Trophoblast cell (in vitro differentiated cells and primary cell): ENCODE measurements at regions not wholly inside any gene's neighbourhood (a gene's known extent, or its start where the extent isn't known, plus 50 kb on each side); places are given as distances from the start of the nearest gene placed in this dataset.

Experiments
- DNase-seq, 2 donors: peaks; one replicate each; pipeline ENCODE4 v3.0.0-alpha.2; 2016
- H2AFZ ChIP-seq: 2 replicates; pipeline ENCODE4 v1.6.1; 2013; ENCODE audit warnings: low read length, moderate library complexity, mild to moderate bottlenecking; ENCODE audit not compliant: insufficient read depth, poor library complexity
- H2AK5ac ChIP-seq: 2 replicates; pipeline ENCODE4 v1.6.1; 2013; ENCODE audit warnings: mild to moderate bottlenecking, low read length
- H2BK120ac ChIP-seq: 2 replicates; pipeline ENCODE4 v1.6.1; 2013; ENCODE audit warnings: low read length, mild to moderate bottlenecking, moderate library complexity; ENCODE audit not compliant: insufficient read depth, poor library complexity
- H2BK12ac ChIP-seq: 2 replicates; pipeline ENCODE4 v1.6.1; 2013; ENCODE audit warnings: mild to moderate bottlenecking, low read length, moderate library complexity
- H2BK5ac ChIP-seq: 2 replicates; pipeline ENCODE4 v1.6.1; 2013; ENCODE audit warnings: low read length, low read depth, moderate library complexity, mild to moderate bottlenecking; ENCODE audit not compliant: poor library complexity
- H3K14ac ChIP-seq: 2 replicates; pipeline ENCODE4 v1.6.1; 2013; ENCODE audit warnings: mild to moderate bottlenecking, low read length
- H3K18ac ChIP-seq: 2 replicates; pipeline ENCODE4 v1.6.1; 2013; ENCODE audit warnings: mild to moderate bottlenecking, low read length
- H3K23ac ChIP-seq: 2 replicates; pipeline ENCODE4 v1.6.1; 2013; ENCODE audit warnings: low read length
- H3K27ac ChIP-seq: 2 replicates; pipeline ENCODE4 v1.5.1; 2013; ENCODE audit warnings: low read depth, mild to moderate bottlenecking, inconsistent platforms, low read length, moderate library complexity
- H3K27me3 ChIP-seq: 2 replicates; pipeline ENCODE4 v1.6.1; 2013; ENCODE audit warnings: inconsistent platforms, mild to moderate bottlenecking, low read length, moderate library complexity; ENCODE audit not compliant: insufficient read depth
- H3K36me3 ChIP-seq, 2 experiments: 1 replicate in 1 of 2; 2 replicates in 1 of 2; pipeline ENCODE4 v1.6.1; 2013; ENCODE audit warnings: low read length in 2 of 2, mild to moderate bottlenecking in 2 of 2, moderate library complexity in 1 of 2; ENCODE audit not compliant: insufficient read depth in 2 of 2, control insufficient read depth in 1 of 2
- H3K4ac ChIP-seq: 2 replicates; pipeline ENCODE4 v1.6.1; 2013; ENCODE audit warnings: low read depth, mild to moderate bottlenecking, low read length, moderate library complexity
- H3K4me1 ChIP-seq, 2 experiments: 1 replicate in 1 of 2; 2 replicates in 1 of 2; pipeline ENCODE4 v1.6.1; 2013; ENCODE audit warnings: low read length in 2 of 2, mild to moderate bottlenecking in 2 of 2, moderate library complexity in 1 of 2; ENCODE audit not compliant: insufficient read depth in 2 of 2, control insufficient read depth in 1 of 2
- H3K4me2 ChIP-seq: 2 replicates; pipeline ENCODE4 v1.6.1; 2013; ENCODE audit warnings: inconsistent platforms, mild to moderate bottlenecking, low read length, moderate library complexity
- H3K4me3 ChIP-seq: 2 replicates; pipeline ENCODE4 v1.5.1; 2013; ENCODE audit warnings: mild to moderate bottlenecking, low read depth, low read length, inconsistent platforms
- H3K79me1 ChIP-seq: one replicate; pipeline ENCODE4 v1.6.1; 2013; ENCODE audit warnings: low read length
- H3K79me2 ChIP-seq: 2 replicates; pipeline ENCODE4 v1.6.1; 2013; ENCODE audit warnings: low read length, mild to moderate bottlenecking; ENCODE audit not compliant: control insufficient read depth, insufficient read depth, poor library complexity
- H3K9ac ChIP-seq: 2 replicates; pipeline ENCODE4 v1.6.1; 2013; ENCODE audit warnings: mild to moderate bottlenecking, low read length
- H3K9me3 ChIP-seq: 2 replicates; pipeline ENCODE4 v1.6.1; 2013; ENCODE audit warnings: low read depth, mild to moderate bottlenecking, control low read depth, inconsistent platforms, low read length; ENCODE audit not compliant: insufficient read depth
- H4K12ac ChIP-seq: 2 replicates; pipeline ENCODE4 v1.6.1; 2013; ENCODE audit warnings: low read depth, mild to moderate bottlenecking, low read length, moderate library complexity
- H4K8ac ChIP-seq: 2 replicates; pipeline ENCODE4 v1.6.1; 2013; ENCODE audit warnings: low read depth, mild to moderate bottlenecking, low read length, moderate library complexity
- H4K91ac ChIP-seq: one replicate; pipeline ENCODE4 v1.6.1; 2013; ENCODE audit warnings: low read depth, mild to moderate bottlenecking, low read length, moderate library complexity
- WGBS: extraction: QIAGEN DNeasy Blood & Tissue Kit; methylation state at CpG from one replicate; pipeline ENCODE4 v1.1.7; 2013; ENCODE audit warnings: missing lambda C conversion rate; ENCODE audit not compliant: insufficient read length, insufficient coverage; ENCODE audit errors: extremely low coverage; 5-methylcytosine and 5-hydroxymethylcytosine counted together

GRCh38 chr5:72658761-72659540, 151.7 kb upstream of the ZNF366 start:
- H3K4ac ChIP-seq, result no peak overlapping the region
- H2AFZ ChIP-seq, result no peak overlapping the region
- H2BK120ac ChIP-seq, result peak overlapping the region; percentile 75
- H3K27ac ChIP-seq, result no peak overlapping the region
- H3K9me3 ChIP-seq, result peaks cover 2% of the 10 kb centered on the region
- no peak overlapping the region for H3K4me3 ChIP-seq
- peak overlapping the region; percentile 11 for H4K8ac ChIP-seq
- no peak overlapping the region for H3K9ac ChIP-seq
- peak overlapping the region; percentile 81 for H2AK5ac ChIP-seq
- peaks cover 26% of the 10 kb centered on the region for H3K79me1 ChIP-seq
- H4K91ac ChIP-seq, result peak overlapping the region; percentile 73
- H2BK12ac ChIP-seq, result peak overlapping the region; percentile 83
- H3K36me3 ChIP-seq, result no peaks in the 10 kb centered on the region
- WGBS, result no CpG with 5 or more reads among the region's 4 CpGs
- no peak overlapping the region for H3K4me2 ChIP-seq
- H3K14ac ChIP-seq, result peak overlapping the region; percentile 49
- no peaks in the 10 kb centered on the region for H3K27me3 ChIP-seq
- H3K4me1 ChIP-seq, result peaks cover 29 to 43% of the 10 kb centered on the region in 2 experiments
- peak overlapping the region; percentile 14 for H2BK5ac ChIP-seq
- H3K23ac ChIP-seq, result no peak overlapping the region
- peak in 1 of 2 donors; percentile 39 for DNase-seq
- no peak overlapping the region for H4K12ac ChIP-seq
- H3K18ac ChIP-seq, result no peak overlapping the region
- H3K79me2 ChIP-seq, result peaks cover 2% of the 10 kb centered on the region

GRCh38 chr5:72658161-72658560, 151.0 kb upstream of the ZNF366 start:
- Histone ChIP-seq H3K18ac (peak overlapping the region; percentile 67), H4K8ac (peak overlapping the region; percentile 69), H3K79me2 (peaks cover 2% of the 10 kb centered on the region), H2AFZ (no peak overlapping the region), H4K91ac (peak overlapping the region; percentile 49), H3K9ac (no peak overlapping the region), H2AK5ac (peak overlapping the region; percentile 34), H3K79me1 (peaks cover 28% of the 10 kb centered on the region), H3K4me1 (peaks cover 27 to 41% of the 10 kb centered on the region in 2 experiments), H2BK120ac (peak overlapping the region; percentile 90), H3K27ac (no peak overlapping the region), H3K36me3 (no peaks in the 10 kb centered on the region), H3K4me3 (no peak overlapping the region), H3K4me2 (peak overlapping the region; percentile 2), H3K14ac (peak overlapping the region; percentile 63), H3K4ac (peak overlapping the region; percentile 5), H3K9me3 (peaks cover 2% of the 10 kb centered on the region), H2BK5ac (peak overlapping the region; percentile 29), H4K12ac (no peak overlapping the region), H3K27me3 (no peaks in the 10 kb centered on the region), H3K23ac (no peak overlapping the region), H2BK12ac (peak overlapping the region; percentile 93)
- WGBS, result no CpG with 5 or more reads among the region's 3 CpGs
- peak; percentile 87 to 96 for DNase-seq

- peaks cover 2% of the 10 kb centered on the region for H3K79me2 ChIP-seq
- whole genome bisulfite sequencing, result no CpG with 5 or more reads among the region's 2 CpGs
Measured at GRCh38 chr5:72656756-72657513, 149.7 kb upstream of the ZNF366 start.

GRCh38 chr5:72656331-72656730, 149.1 kb upstream of the ZNF366 start:
- no peak for DNase-seq
- H3K4ac ChIP-seq, result no peak overlapping the region
- H3K18ac ChIP-seq, result no peak overlapping the region
- no peaks in the 10 kb centered on the region for H3K9me3 ChIP-seq
- H2AK5ac ChIP-seq, result no peak overlapping the region
- H4K12ac ChIP-seq, result no peak overlapping the region
- no peak overlapping the region for H4K8ac ChIP-seq
- peaks cover 2% of the 10 kb centered on the region for H3K79me2 ChIP-seq
- peaks cover 42% of the 10 kb centered on the region for H3K79me1 ChIP-seq
- WGBS, result no CpG with 5 or more reads among the region's 4 CpGs
- H3K23ac ChIP-seq, result no peak overlapping the region
- H4K91ac ChIP-seq, result no peak overlapping the region
- no peak overlapping the region for H3K14ac ChIP-seq
- no peak overlapping the region for H2AFZ ChIP-seq
- peak overlapping the region; percentile 19 for H2BK12ac ChIP-seq
- no peaks in the 10 kb centered on the region for H3K36me3 ChIP-seq
- peaks cover 33 to 46% of the 10 kb centered on the region in 2 experiments for H3K4me1 ChIP-seq
- H3K27me3 ChIP-seq, result no peaks in the 10 kb centered on the region
- no peak overlapping the region for H3K9ac ChIP-seq
- no peak overlapping the region for H3K4me3 ChIP-seq
- no peak overlapping the region for H2BK120ac ChIP-seq
- no peak overlapping the region for H3K4me2 ChIP-seq
- no peak overlapping the region for H2BK5ac ChIP-seq
- no peak overlapping the region for H3K27ac ChIP-seq

More at GRCh38 chr5:72656756-72657513, 149.7 kb upstream of the ZNF366 start:
- Histone ChIP-seq H3K18ac (no peak overlapping the region), H3K9ac (no peak overlapping the region), H3K27ac (no peak overlapping the region), H3K79me1 (peaks cover 38% of the 10 kb centered on the region), H4K8ac (no peak overlapping the region), H3K23ac (no peak overlapping the region), H4K12ac (no peak overlapping the region), H2AK5ac (no peak overlapping the region), H2BK120ac (no peak overlapping the region), H3K4me2 (no peak overlapping the region), H3K14ac (no peak overlapping the region), H4K91ac (no peak overlapping the region), H3K4me1 (peaks cover 29 to 43% of the 10 kb centered on the region in 2 experiments), H2BK12ac (no peak overlapping the region), H3K27me3 (no peaks in the 10 kb centered on the region), H2AFZ (no peak overlapping the region), H3K4ac (no peak overlapping the region), H3K4me3 (no peak overlapping the region), H2BK5ac (no peak overlapping the region), H3K9me3 (no peaks in the 10 kb centered on the region), H3K36me3 (no peaks in the 10 kb centered on the region)
- DNase-seq, result no peak
